Uterus (tissue), 2 donors: ENCODE measurements at regions not wholly inside any gene's neighbourhood (a gene's known extent, or its start where the extent isn't known, plus 50 kb on each side); places are given as distances from the start of the nearest gene placed in this dataset.

Experiments
- POLR2A ChIP-seq, 2 donors: fragments of 450-650 bp; IDR thresholded peaks; one replicate each; pipeline ENCODE4 v1.6.1; 2016; ENCODE audit warnings: antibody characterized with exemption in 2 of 2, mild to moderate bottlenecking in 1 of 2, moderate library complexity in 1 of 2
- TF ChIP-seq, protein P1 (sequence below), 4 experiments: fragments of 200-600 bp in 2 of 4; fragments of 450-650 bp in 2 of 4; sonication (generic) in 2 of 4; IDR thresholded peaks; one replicate each; pipeline ENCODE4 v1.5.1; 2016 to 2019; ENCODE audit warnings: antibody characterized with exemption in 4 of 4, mild to moderate bottlenecking in 2 of 4, moderate library complexity in 1 of 4

DNA sequence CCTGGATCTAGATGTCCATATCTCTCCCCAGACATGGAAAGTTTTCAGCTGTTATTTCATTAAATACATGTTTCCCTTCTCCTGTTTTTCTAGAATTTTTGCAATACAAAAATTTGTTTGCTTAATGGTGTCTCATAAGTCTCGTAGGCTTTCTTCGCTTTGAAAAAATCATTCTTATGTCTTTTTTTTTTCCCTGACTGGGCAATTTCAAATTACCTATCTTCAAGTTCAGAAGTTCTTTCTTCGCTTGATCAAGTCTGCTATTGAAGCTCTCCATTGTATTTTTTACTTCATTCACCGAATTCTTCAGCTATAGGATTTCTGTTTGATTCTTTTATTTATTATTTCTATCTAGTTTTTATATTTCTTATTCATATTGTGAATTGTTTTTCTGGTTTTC is 130.2 kb upstream of the WSCD2 start:
- TF ChIP-seq, protein P1, sequence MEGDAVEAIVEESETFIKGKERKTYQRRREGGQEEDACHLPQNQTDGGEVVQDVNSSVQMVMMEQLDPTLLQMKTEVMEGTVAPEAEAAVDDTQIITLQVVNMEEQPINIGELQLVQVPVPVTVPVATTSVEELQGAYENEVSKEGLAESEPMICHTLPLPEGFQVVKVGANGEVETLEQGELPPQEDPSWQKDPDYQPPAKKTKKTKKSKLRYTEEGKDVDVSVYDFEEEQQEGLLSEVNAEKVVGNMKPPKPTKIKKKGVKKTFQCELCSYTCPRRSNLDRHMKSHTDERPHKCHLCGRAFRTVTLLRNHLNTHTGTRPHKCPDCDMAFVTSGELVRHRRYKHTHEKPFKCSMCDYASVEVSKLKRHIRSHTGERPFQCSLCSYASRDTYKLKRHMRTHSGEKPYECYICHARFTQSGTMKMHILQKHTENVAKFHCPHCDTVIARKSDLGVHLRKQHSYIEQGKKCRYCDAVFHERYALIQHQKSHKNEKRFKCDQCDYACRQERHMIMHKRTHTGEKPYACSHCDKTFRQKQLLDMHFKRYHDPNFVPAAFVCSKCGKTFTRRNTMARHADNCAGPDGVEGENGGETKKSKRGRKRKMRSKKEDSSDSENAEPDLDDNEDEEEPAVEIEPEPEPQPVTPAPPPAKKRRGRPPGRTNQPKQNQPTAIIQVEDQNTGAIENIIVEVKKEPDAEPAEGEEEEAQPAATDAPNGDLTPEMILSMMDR (IDR thresholded peaks at IDR 0.05) = no peak
- TF ChIP-seq POLR2A (IDR thresholded peaks at IDR 0.05) = no peak
